ENCODE measurements at regions not wholly inside any gene's neighbourhood (a gene's known extent, or its start where the extent isn't known, plus 50 kb on each side); places are given as distances from the start of the nearest gene placed in this dataset.

- TF ChIP-seq, protein P1, sequence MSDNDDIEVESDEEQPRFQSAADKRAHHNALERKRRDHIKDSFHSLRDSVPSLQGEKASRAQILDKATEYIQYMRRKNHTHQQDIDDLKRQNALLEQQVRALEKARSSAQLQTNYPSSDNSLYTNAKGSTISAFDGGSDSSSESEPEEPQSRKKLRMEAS (IDR thresholded peaks at IDR 0.05): no peak
- TF ChIP-seq, protein P2, sequence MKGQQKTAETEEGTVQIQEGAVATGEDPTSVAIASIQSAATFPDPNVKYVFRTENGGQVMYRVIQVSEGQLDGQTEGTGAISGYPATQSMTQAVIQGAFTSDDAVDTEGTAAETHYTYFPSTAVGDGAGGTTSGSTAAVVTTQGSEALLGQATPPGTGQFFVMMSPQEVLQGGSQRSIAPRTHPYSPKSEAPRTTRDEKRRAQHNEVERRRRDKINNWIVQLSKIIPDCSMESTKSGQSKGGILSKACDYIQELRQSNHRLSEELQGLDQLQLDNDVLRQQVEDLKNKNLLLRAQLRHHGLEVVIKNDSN (IDR thresholded peaks at IDR 0.05): no peak
- TF ChIP-seq NFIC (IDR thresholded peaks at IDR 0.05): no peak
- TF ChIP-seq EP300 (IDR thresholded peaks at IDR 0.05; ENCODE audit: borderline replicate concordance): no peak
- TF ChIP-seq YY1 (IDR thresholded peaks at IDR 0.05; ENCODE audit: low read depth): no peak
- no peak for TF ChIP-seq CEBPB (IDR thresholded peaks at IDR 0.05)
- TF ChIP-seq RAD21 (IDR thresholded peaks at IDR 0.05; ENCODE audit: low read depth): no peak
- TF ChIP-seq CREB1 (IDR thresholded peaks at IDR 0.05; ENCODE audit: low read depth): no peak
- TF ChIP-seq FOXM1 (IDR thresholded peaks at IDR 0.05; ENCODE audit: borderline replicate concordance, low read depth): no peak
- TF ChIP-seq TCF12 (IDR thresholded peaks at IDR 0.05; ENCODE audit: low read depth): no peak
- no peak for TF ChIP-seq TEAD4 (IDR thresholded peaks at IDR 0.05)
- no peak for TF ChIP-seq EGR1 (IDR thresholded peaks at IDR 0.05)
- no peak for TF ChIP-seq REST (IDR thresholded peaks at IDR 0.05; ENCODE audit: low read depth)
- no peak for TF ChIP-seq ZBTB7A (IDR thresholded peaks at IDR 0.05; ENCODE audit: low read depth)
- TF ChIP-seq TAF1 (IDR thresholded peaks at IDR 0.05; ENCODE audit: low read depth): no peak
Observed at GRCh38 chr21:18524097-18524880, 120.7 kb upstream of the TMPRSS15 start.

- TF ChIP-seq FOXM1 (IDR thresholded peaks at IDR 0.05; ENCODE audit: borderline replicate concordance, low read depth) (no peak), REST (IDR thresholded peaks at IDR 0.05; ENCODE audit: low read depth) (no peak), TCF12 (IDR thresholded peaks at IDR 0.05; ENCODE audit: low read depth) (no peak), NFIC (IDR thresholded peaks at IDR 0.05) (no peak), YY1 (IDR thresholded peaks at IDR 0.05; ENCODE audit: low read depth) (no peak), ZBTB7A (IDR thresholded peaks at IDR 0.05; ENCODE audit: low read depth) (no peak)
- TF ChIP-seq, protein P1 (IDR thresholded peaks at IDR 0.05): no peak
Observed at GRCh38 chr21:18529254-18529653, 125.7 kb upstream of the TMPRSS15 start.

DNA sequence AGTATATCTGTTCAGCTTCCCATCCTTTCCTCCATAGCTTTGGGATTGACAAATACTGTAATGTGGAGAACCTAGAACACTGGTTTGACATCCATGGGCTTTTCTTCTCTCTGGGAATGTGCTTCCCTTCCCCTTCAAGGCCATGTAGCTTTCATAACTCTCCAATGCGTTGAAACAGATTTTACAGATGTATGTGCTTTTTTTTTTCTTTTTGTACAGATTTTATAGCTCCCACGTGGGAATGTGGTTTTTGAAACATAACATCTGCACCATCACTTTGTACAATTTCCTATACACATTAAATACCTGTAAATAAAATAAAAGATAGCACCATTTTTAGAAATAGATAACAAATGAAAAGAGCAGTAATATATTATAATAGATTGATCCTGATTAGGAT, 138.5 kb upstream of the TMPRSS15 start:
- no peak for TF ChIP-seq FOXM1 (IDR thresholded peaks at IDR 0.05; ENCODE audit: borderline replicate concordance, low read depth)

DNA sequence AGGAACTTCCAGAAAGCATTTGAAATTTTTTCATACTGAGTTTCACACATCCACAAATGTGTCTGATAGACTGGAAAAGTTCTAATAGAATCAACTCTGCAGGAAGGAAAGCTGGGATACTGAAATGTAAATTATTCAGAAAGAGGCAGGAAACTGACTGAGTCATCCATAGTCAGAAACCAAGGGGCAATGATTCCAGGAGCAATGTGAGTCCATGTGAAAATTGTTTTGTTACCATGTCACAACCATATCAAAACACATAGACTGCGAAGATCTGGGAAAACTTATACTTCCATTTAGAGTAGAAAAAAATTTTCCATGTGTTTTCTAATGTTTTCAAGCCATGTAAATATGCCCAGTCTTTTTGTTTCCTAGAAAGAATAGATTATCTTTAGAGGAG, 142.3 kb upstream of the TMPRSS15 start:
- TF ChIP-seq NFIC (IDR thresholded peaks at IDR 0.05) (no peak), RAD21 (IDR thresholded peaks at IDR 0.05; ENCODE audit: low read depth) (no peak), TEAD4 (IDR thresholded peaks at IDR 0.05) (no peak), EP300 (IDR thresholded peaks at IDR 0.05; ENCODE audit: borderline replicate concordance) (no peak)
- TF ChIP-seq, protein P1 (IDR thresholded peaks at IDR 0.05): no peak

DNA sequence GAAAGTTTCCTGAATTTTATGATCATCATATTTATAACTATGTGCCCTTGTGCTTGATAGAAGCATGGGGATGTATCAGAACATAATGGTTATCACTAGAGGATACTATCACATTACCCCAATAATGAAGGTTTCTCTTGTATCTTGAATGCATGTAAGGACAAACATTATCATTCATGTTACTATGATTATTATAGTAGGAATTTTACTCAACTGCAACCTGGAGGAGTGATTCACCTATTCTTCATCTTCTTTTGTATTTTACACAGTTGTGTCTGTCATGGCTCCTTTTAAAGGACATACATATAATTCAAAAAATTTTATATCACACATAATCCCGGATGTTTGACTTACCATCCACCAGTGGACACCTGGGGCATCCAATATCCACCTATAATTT, 143.8 kb upstream of the TMPRSS15 start:
- TF ChIP-seq EGR1 (IDR thresholded peaks at IDR 0.05): no peak
- TF ChIP-seq REST (IDR thresholded peaks at IDR 0.05; ENCODE audit: low read depth): no peak
- TF ChIP-seq, protein P1 (IDR thresholded peaks at IDR 0.05): no peak
- no peak for TF ChIP-seq CEBPB (IDR thresholded peaks at IDR 0.05)
- no peak for TF ChIP-seq CREB1 (IDR thresholded peaks at IDR 0.05; ENCODE audit: low read depth)
